Testis (tissue), 2 donors: ENCODE measurements at regions not wholly inside any gene's neighbourhood (a gene's known extent, or its start where the extent isn't known, plus 50 kb on each side); places are given as distances from the start of the nearest gene placed in this dataset.

Experiments used
- POLR2A ChIP-seq: fragments of 450-650 bp; IDR thresholded peaks from one replicate; pipeline ENCODE4 v1.6.1; 2017; ENCODE audit warnings: antibody characterized with exemption, mild to moderate bottlenecking, moderate library complexity
- TF ChIP-seq, protein P1 (sequence below), 3 experiments: fragments of 450-650 bp in 2 of 3; fragments of 200-600 bp in 1 of 3; sonication (generic) in 1 of 3; IDR thresholded peaks; one replicate each; pipeline ENCODE4 v1.5.1; 2016 to 2019; ENCODE audit warnings: antibody characterized with exemption in 3 of 3, mild to moderate bottlenecking in 2 of 3, moderate library complexity in 1 of 3

DNA sequence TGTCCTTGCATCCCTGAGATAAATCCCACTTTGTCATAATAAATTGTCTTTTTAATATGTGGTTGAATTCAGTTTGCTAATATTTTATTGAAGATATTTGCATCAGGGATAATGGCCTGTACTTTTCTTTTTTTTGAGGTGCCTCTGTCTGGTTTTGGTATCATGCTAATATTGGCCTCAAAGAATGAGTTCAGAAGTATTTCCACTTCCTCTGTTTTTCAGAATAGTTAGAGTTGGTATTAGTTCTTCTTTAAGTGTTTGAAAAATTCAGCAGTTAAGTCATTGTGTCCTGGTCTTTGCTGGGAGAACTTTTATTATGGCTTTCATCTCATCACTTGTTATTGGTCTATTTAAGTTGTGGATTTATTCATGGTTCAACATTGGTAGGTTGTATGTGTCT lies 464.1 kb upstream of the CRIM1 start:
- TF ChIP-seq, protein P1, sequence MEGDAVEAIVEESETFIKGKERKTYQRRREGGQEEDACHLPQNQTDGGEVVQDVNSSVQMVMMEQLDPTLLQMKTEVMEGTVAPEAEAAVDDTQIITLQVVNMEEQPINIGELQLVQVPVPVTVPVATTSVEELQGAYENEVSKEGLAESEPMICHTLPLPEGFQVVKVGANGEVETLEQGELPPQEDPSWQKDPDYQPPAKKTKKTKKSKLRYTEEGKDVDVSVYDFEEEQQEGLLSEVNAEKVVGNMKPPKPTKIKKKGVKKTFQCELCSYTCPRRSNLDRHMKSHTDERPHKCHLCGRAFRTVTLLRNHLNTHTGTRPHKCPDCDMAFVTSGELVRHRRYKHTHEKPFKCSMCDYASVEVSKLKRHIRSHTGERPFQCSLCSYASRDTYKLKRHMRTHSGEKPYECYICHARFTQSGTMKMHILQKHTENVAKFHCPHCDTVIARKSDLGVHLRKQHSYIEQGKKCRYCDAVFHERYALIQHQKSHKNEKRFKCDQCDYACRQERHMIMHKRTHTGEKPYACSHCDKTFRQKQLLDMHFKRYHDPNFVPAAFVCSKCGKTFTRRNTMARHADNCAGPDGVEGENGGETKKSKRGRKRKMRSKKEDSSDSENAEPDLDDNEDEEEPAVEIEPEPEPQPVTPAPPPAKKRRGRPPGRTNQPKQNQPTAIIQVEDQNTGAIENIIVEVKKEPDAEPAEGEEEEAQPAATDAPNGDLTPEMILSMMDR (IDR thresholded peaks at IDR 0.05), result no peak
- no peak for TF ChIP-seq POLR2A
